ENCODE measurements at regions not wholly inside any gene's neighbourhood (a gene's known extent, or its start where the extent isn't known, plus 50 kb on each side); places are given as distances from the start of the nearest gene placed in this dataset.

GRCh38 chr2:184261331-184261730 lies 337.0 kb upstream of the ZNF804A start:
- H3K9me2 ChIP-seq (ENCODE audit: insufficient read depth), result no peaks in the 10 kb centered on the region
- Mint-ChIP-seq H3K4me1 (no peaks in the 10 kb centered on the region), H3K27me3 (ENCODE audit: insufficient read depth, low read depth, poor library complexity) (no peaks in the 10 kb centered on the region), H3K27ac (no peak overlapping the region), H3K36me3 (ENCODE audit: low read depth) (no peaks in the 10 kb centered on the region), H3K9me3 (no peaks in the 10 kb centered on the region; the same call in 2 of the 3 replicates), H3K4me3 (no peak overlapping the region)
- DNase-seq (ENCODE audit: low spot score) (no peak), ATAC-seq (no peak)
- no peak overlapping the region for H2AFZ ChIP-seq
- TF ChIP-seq EZH2phosphoT487 (IDR thresholded peaks at IDR 0.05; ENCODE audit: unreplicated experiment) (no peak), EZH2 (IDR thresholded peaks at IDR 0.05; ENCODE audit: low read depth, unreplicated experiment) (no peak), STAT1 (IDR thresholded peaks at IDR 0.05; ENCODE audit: unreplicated experiment) (no peak), JUNB (IDR thresholded peaks at IDR 0.05; ENCODE audit: unreplicated experiment) (no peak), REST (IDR thresholded peaks at IDR 0.05; ENCODE audit: unreplicated experiment) (no peak), ZNF114 (CRISPR knock-in tag; IDR thresholded peaks at IDR 0.05) (no peak), ETS1 (IDR thresholded peaks at IDR 0.05) (no peak), CREB1 (CRISPR knock-in tag; IDR thresholded peaks at IDR 0.05; ENCODE audit: low read depth) (no peak), ZNF462 (CRISPR knock-in tag; IDR thresholded peaks at IDR 0.05) (no peak), POLR2AphosphoS5 (IDR thresholded peaks at IDR 0.05; ENCODE audit: low read depth) (no peak), ZNF331 (CRISPR knock-in tag; IDR thresholded peaks at IDR 0.05; ENCODE audit: low read depth) (no peak)
- H4K20me1 ChIP-seq (replicated peaks; ENCODE audit: insufficient read depth), result no peaks in the 10 kb centered on the region
- H3K4me2 ChIP-seq, result no peak overlapping the region
- H3F3A ChIP-seq (replicated peaks; ENCODE audit: low read depth), result no peaks in the 10 kb centered on the region
- H3K4me1 ChIP-seq (ENCODE audit: insufficient read depth), result no peaks in the 10 kb centered on the region
- H3K79me2 ChIP-seq (replicated peaks; ENCODE audit: insufficient read depth), result no peaks in the 10 kb centered on the region
- no peaks in the 10 kb centered on the region for H3K27me3 ChIP-seq (ENCODE audit: insufficient read depth)
- no peaks in the 10 kb centered on the region for H3K36me3 ChIP-seq (ENCODE audit: insufficient read depth)
- no peak overlapping the region for H3K4me3 ChIP-seq
- H3K27ac ChIP-seq (ENCODE audit: low read depth), result no peak overlapping the region

Measured in GM23338 (cell line).